Neuronal stem cell (in vitro differentiated cells): ENCODE measurements at regions not wholly inside any gene's neighbourhood (a gene's known extent, or its start where the extent isn't known, plus 50 kb on each side); places are given as distances from the start of the nearest gene placed in this dataset.
A peak's percentile ranks its signal among the peaks of the same experiment; 100 is the strongest.

Experiments used
- DNase-seq: peaks from one replicate; pipeline ENCODE4 v3.0.0-alpha.2; 2013; ENCODE audit warnings: low spot score
- H2AFZ ChIP-seq: one replicate; pipeline ENCODE4 v1.6.1; 2013; ENCODE audit warnings: mild to moderate bottlenecking, low read length, inconsistent platforms
- H2AK5ac ChIP-seq: 2 replicates; pipeline ENCODE4 v1.6.1; 2013; ENCODE audit warnings: low read depth, mild to moderate bottlenecking, inconsistent platforms, low read length, moderate library complexity, mixed read lengths
- H2BK120ac ChIP-seq: 2 replicates; pipeline ENCODE4 v1.6.1; 2013; ENCODE audit warnings: low read depth, mild to moderate bottlenecking, inconsistent platforms, low read length, moderate library complexity, mixed read lengths
- H2BK12ac ChIP-seq: one replicate; pipeline ENCODE4 v1.6.1; 2013; ENCODE audit warnings: low read length, inconsistent platforms
- H2BK15ac ChIP-seq: 2 replicates; pipeline ENCODE4 v1.6.1; 2013; ENCODE audit warnings: mild to moderate bottlenecking, low read length, inconsistent platforms, mixed read lengths
- H2BK5ac ChIP-seq: one replicate; pipeline ENCODE4 v1.6.1; 2013; ENCODE audit warnings: inconsistent platforms, mild to moderate bottlenecking, low read length, moderate library complexity
- H3K14ac ChIP-seq: one replicate; pipeline ENCODE4 v1.6.1; 2013; ENCODE audit warnings: low read length, inconsistent platforms
- H3K18ac ChIP-seq: 2 replicates; pipeline ENCODE4 v1.6.1; 2013; ENCODE audit warnings: low read length, inconsistent platforms
- H3K23ac ChIP-seq: 2 replicates; pipeline ENCODE4 v1.6.1; 2013; ENCODE audit warnings: low read depth, mild to moderate bottlenecking, mixed read lengths, low read length, inconsistent platforms; ENCODE audit not compliant: poor library complexity
- H3K27ac ChIP-seq: replicated peaks from 3 replicates; pipeline ENCODE4 v1.5.1; 2013; ENCODE audit warnings: low read length, inconsistent platforms
- H3K27me3 ChIP-seq, 3 experiments: 2 replicates each; pipeline ENCODE4 v1.6.1; 2013; ENCODE audit warnings: low read length in 3 of 3, mild to moderate bottlenecking in 2 of 3, inconsistent platforms in 1 of 3, low read depth in 1 of 3, mixed read lengths in 1 of 3, moderate library complexity in 1 of 3; ENCODE audit not compliant: control insufficient read depth in 3 of 3, insufficient read depth in 3 of 3
- H3K36me3 ChIP-seq, 2 donors: replicated peaks in 1 of 2; 2 replicates each; pipeline ENCODE4 v1.6.1; 2013; ENCODE audit warnings: low read length in 2 of 2; ENCODE audit not compliant: control insufficient read depth in 2 of 2, insufficient read depth in 2 of 2
- H3K4ac ChIP-seq: 2 replicates; pipeline ENCODE4 v1.6.1; 2013; ENCODE audit warnings: inconsistent platforms, mild to moderate bottlenecking, low read length, moderate library complexity
- H3K4me1 ChIP-seq, 2 donors: 1 replicate in 1 of 2; 2 replicates in 1 of 2; pipeline ENCODE4 v1.6.1; 2013; ENCODE audit warnings: low read length in 2 of 2, low read depth in 1 of 2; ENCODE audit not compliant: control insufficient read depth in 2 of 2, insufficient read depth in 1 of 2
- H3K4me2 ChIP-seq: one replicate; pipeline ENCODE4 v1.6.1; 2013; ENCODE audit warnings: mild to moderate bottlenecking, low read length, inconsistent platforms; ENCODE audit not compliant: insufficient read depth, poor library complexity, severe bottlenecking
- H3K4me3 ChIP-seq, 2 donors: 2 replicates each; pipeline ENCODE4 v1.5.1; 2013; ENCODE audit warnings: low read length in 2 of 2, mild to moderate bottlenecking in 2 of 2, inconsistent platforms in 1 of 2, moderate library complexity in 1 of 2
- H3K79me1 ChIP-seq: one replicate; pipeline ENCODE4 v1.6.1; 2013; ENCODE audit warnings: low read depth, mild to moderate bottlenecking, inconsistent platforms, low read length, moderate library complexity
- H3K9ac ChIP-seq: one replicate; pipeline ENCODE4 v1.6.1; 2013; ENCODE audit warnings: mild to moderate bottlenecking, low read depth, low read length, inconsistent platforms; ENCODE audit not compliant: poor library complexity
- H3K9me3 ChIP-seq, 2 donors: replicated peaks in 1 of 2; 2 replicates each; pipeline versions ENCODE3 to v1.6.1; 2013; ENCODE audit warnings: low read length in 2 of 2, mild to moderate bottlenecking in 2 of 2, inconsistent platforms in 1 of 2, low read depth in 1 of 2, mixed read lengths in 1 of 2, moderate library complexity in 1 of 2; ENCODE audit not compliant: control insufficient read depth in 2 of 2, insufficient read depth in 1 of 2
- H4K8ac ChIP-seq: one replicate; pipeline ENCODE4 v1.6.1; 2013; ENCODE audit warnings: low read depth, mild to moderate bottlenecking, inconsistent platforms, low read length, moderate library complexity
- H4K91ac ChIP-seq: one replicate; pipeline ENCODE4 v1.6.1; 2013; ENCODE audit warnings: low read length, low read depth, mild to moderate bottlenecking, inconsistent platforms; ENCODE audit not compliant: poor library complexity
- WGBS, 2 donors: extraction: QIAGEN DNeasy Blood & Tissue Kit; methylation state at CpG; one replicate each; pipeline ENCODE4 v1.1.7; 2013; ENCODE audit warnings: missing lambda C conversion rate in 2 of 2, mixed read lengths in 1 of 2; ENCODE audit not compliant: insufficient read length in 2 of 2, insufficient replicate concordance in 1 of 2; ENCODE audit errors: extremely low coverage in 2 of 2; 5-methylcytosine and 5-hydroxymethylcytosine counted together

- no peak for DNase-seq
- Histone ChIP-seq H3K36me3 (no peaks in the 10 kb centered on the region), H2AK5ac (no peak overlapping the region), H3K27ac (no peak overlapping the region), H3K18ac (no peak overlapping the region), H2AFZ (no peak overlapping the region), H2BK12ac (no peak overlapping the region), H3K79me1 (no peaks in the 10 kb centered on the region), H3K4ac (no peak overlapping the region), H2BK120ac (no peak overlapping the region), H3K14ac (no peak overlapping the region), H4K91ac (no peak overlapping the region), H3K4me2 (no peak overlapping the region), H3K4me1 (no peaks in the 10 kb centered on the region), H3K4me3 (no peak overlapping the region), H2BK5ac (no peak overlapping the region), H3K27me3 (no peaks in the 10 kb centered on the region), H2BK15ac (no peak overlapping the region), H3K9ac (no peak overlapping the region), H4K8ac (no peak overlapping the region), H3K9me3 (no peaks in the 10 kb centered on the region), H3K23ac (no peak overlapping the region)
- no CpG with 5 or more reads among the region's 8 CpGs for WGBS, 2 donors
These were observed 97.2 kb upstream of the LYZL1 start for GRCh38 chr10:29191674-29192073.

- DNase-seq, result no peak
These were observed 89.5 kb upstream of the LYZL1 start for GRCh38 chr10:29199339-29199738.

GRCh38 chr10:29199941-29200679 lies 88.8 kb upstream of the LYZL1 start:
- no peak overlapping the region for H3K18ac ChIP-seq
- no peaks in the 10 kb centered on the region for H3K36me3 ChIP-seq
- no peak overlapping the region for H2AFZ ChIP-seq
- H3K4me3 ChIP-seq, result no peak overlapping the region
- no peaks in the 10 kb centered on the region for H3K79me1 ChIP-seq
- H2BK120ac ChIP-seq, result no peak overlapping the region
- H3K27ac ChIP-seq, result no peak overlapping the region
- no peak overlapping the region for H2AK5ac ChIP-seq
- no peak overlapping the region for H3K9ac ChIP-seq
- DNase-seq, result no peak
- no CpG with 5 or more reads among the region's 4 CpGs for WGBS, 2 donors
- H2BK5ac ChIP-seq, result no peak overlapping the region
- no peak overlapping the region for H3K14ac ChIP-seq
- peaks cover 0 to 14% of the 10 kb centered on the region in 2 donors for H3K4me1 ChIP-seq
- H4K8ac ChIP-seq, result no peak overlapping the region
- H3K27me3 ChIP-seq, result no peaks in the 10 kb centered on the region
- H3K23ac ChIP-seq, result no peak overlapping the region
- H2BK12ac ChIP-seq, result no peak overlapping the region
- no peak overlapping the region for H3K4me2 ChIP-seq
- H2BK15ac ChIP-seq, result no peak overlapping the region
- no peak overlapping the region for H3K4ac ChIP-seq
- H3K9me3 ChIP-seq, result no peaks in the 10 kb centered on the region
- H4K91ac ChIP-seq, result no peak overlapping the region

More at GRCh38 chr10:29199339-29199738, 89.5 kb upstream of the LYZL1 start:
- Histone ChIP-seq H3K9me3 (no peaks in the 10 kb centered on the region), H3K23ac (no peak overlapping the region), H3K4me3 (no peak overlapping the region), H2AFZ (no peak overlapping the region), H2BK15ac (no peak overlapping the region), H4K8ac (no peak overlapping the region), H2BK120ac (no peak overlapping the region), H3K4me1 (peaks cover 0 to 8% of the 10 kb centered on the region in 2 donors), H3K18ac (no peak overlapping the region), H4K91ac (no peak overlapping the region), H2BK5ac (no peak overlapping the region), H2AK5ac (no peak overlapping the region), H3K4me2 (no peak overlapping the region), H2BK12ac (no peak overlapping the region), H3K14ac (no peak overlapping the region), H3K4ac (no peak overlapping the region), H3K36me3 (no peaks in the 10 kb centered on the region), H3K27ac (no peak overlapping the region), H3K9ac (no peak overlapping the region), H3K79me1 (no peaks in the 10 kb centered on the region), H3K27me3 (no peaks in the 10 kb centered on the region)
- WGBS, 2 donors, result no CpG with 5 or more reads among the region's 7 CpGs

GRCh38 chr10:29202386-29202940 lies 86.4 kb upstream of the LYZL1 start:
- peaks cover 0 to 18% of the 10 kb centered on the region in 2 donors for H3K4me1 ChIP-seq
- H3K18ac ChIP-seq, result peak overlapping the region; percentile 48
- H3K79me1 ChIP-seq, result no peaks in the 10 kb centered on the region
- no peak overlapping the region for H2AK5ac ChIP-seq
- no peak overlapping the region for H2BK120ac ChIP-seq
- H4K91ac ChIP-seq, result no peak overlapping the region
- H2AFZ ChIP-seq, result no peak overlapping the region
- H3K9me3 ChIP-seq, result no peaks in the 10 kb centered on the region
- H3K36me3 ChIP-seq, result no peaks in the 10 kb centered on the region
- no peak overlapping the region for H3K4me3 ChIP-seq
- no peak overlapping the region for H3K4ac ChIP-seq
- no peak for DNase-seq
- H2BK15ac ChIP-seq, result no peak overlapping the region
- H3K4me2 ChIP-seq, result no peak overlapping the region
- no peaks in the 10 kb centered on the region for H3K27me3 ChIP-seq
- no peak overlapping the region for H2BK5ac ChIP-seq
- no peak overlapping the region for H3K9ac ChIP-seq
- H4K8ac ChIP-seq, result no peak overlapping the region
- no peak overlapping the region for H2BK12ac ChIP-seq
- no CpG with 5 or more reads among the region's 10 CpGs for WGBS, 2 donors
- H3K23ac ChIP-seq, result no peak overlapping the region
- no peak overlapping the region for H3K14ac ChIP-seq
- H3K27ac ChIP-seq, result no peak overlapping the region
